ENCODE measurements at regions not wholly inside any gene's neighbourhood (a gene's known extent, or its start where the extent isn't known, plus 50 kb on each side); places are given as distances from the start of the nearest gene placed in this dataset.

DNA sequence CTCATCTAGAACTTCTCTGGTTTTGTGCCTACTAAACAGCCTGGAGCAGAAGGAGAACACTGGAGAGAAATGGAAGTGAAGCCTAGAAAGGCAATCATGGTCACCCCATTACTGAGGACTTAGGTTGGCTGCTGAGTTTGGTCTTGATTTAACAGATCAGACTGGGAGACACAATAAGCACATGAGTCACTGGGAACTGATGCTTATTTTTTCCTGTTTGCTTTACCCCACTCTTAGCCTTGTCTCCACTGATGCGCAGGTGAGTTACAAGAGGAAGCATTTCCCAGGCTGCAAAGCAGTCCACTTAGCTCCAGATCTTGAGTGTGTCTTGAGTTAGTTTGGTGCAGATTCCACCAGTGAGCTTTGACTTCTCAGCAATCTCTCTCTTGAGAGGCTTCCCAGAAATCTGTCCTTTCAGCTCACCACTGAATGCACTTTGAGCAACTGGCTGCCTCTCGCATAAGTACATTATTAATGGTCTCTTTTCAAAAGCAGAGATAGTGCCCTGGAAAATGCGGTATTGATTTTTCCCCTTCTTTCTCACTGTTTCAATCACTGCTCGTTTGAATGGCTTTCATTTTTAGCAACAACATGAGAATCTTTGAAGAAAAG, 390.2 kb upstream of the SETBP1 start:
- no peaks in the 10 kb centered on the region for H3K27me3 ChIP-seq
- no peaks in the 10 kb centered on the region for H3K4me1 ChIP-seq
- H3K4me3 ChIP-seq, result no peak overlapping the region
- H3K36me3 ChIP-seq, result no peaks in the 10 kb centered on the region
- DNase-seq, result no peak
- H3K27ac ChIP-seq, result no peak overlapping the region
- no peak overlapping the region for H3K9ac ChIP-seq (ENCODE audit: low read depth in 2 of 2, low read length in 2 of 2)
- TF ChIP-seq, protein P1, sequence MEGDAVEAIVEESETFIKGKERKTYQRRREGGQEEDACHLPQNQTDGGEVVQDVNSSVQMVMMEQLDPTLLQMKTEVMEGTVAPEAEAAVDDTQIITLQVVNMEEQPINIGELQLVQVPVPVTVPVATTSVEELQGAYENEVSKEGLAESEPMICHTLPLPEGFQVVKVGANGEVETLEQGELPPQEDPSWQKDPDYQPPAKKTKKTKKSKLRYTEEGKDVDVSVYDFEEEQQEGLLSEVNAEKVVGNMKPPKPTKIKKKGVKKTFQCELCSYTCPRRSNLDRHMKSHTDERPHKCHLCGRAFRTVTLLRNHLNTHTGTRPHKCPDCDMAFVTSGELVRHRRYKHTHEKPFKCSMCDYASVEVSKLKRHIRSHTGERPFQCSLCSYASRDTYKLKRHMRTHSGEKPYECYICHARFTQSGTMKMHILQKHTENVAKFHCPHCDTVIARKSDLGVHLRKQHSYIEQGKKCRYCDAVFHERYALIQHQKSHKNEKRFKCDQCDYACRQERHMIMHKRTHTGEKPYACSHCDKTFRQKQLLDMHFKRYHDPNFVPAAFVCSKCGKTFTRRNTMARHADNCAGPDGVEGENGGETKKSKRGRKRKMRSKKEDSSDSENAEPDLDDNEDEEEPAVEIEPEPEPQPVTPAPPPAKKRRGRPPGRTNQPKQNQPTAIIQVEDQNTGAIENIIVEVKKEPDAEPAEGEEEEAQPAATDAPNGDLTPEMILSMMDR (IDR thresholded peaks at IDR 0.05), result no peak
- intact Hi-C loops (cut with DNase I), result no loop called here
- H3K9me3 ChIP-seq, result no peaks in the 10 kb centered on the region

- H3K27me3 ChIP-seq, result no peaks in the 10 kb centered on the region
- H3K36me3 ChIP-seq, result no peaks in the 10 kb centered on the region
- no peaks in the 10 kb centered on the region for H3K9me3 ChIP-seq
- no peak overlapping the region for H3K9ac ChIP-seq (ENCODE audit: low read depth in 2 of 2, low read length in 2 of 2)
- TF ChIP-seq, protein P1 (IDR thresholded peaks at IDR 0.05), result no peak
- no peak for DNase-seq
- no peak overlapping the region for H3K4me3 ChIP-seq
- H3K4me1 ChIP-seq, result no peaks in the 10 kb centered on the region
- intact Hi-C loops (cut with DNase I), result no loop called here
- no peak overlapping the region for H3K27ac ChIP-seq
Measured at GRCh38 chr18:44298566-44298965, 382.1 kb upstream of the SETBP1 start.

GRCh38 chr18:44309185-44309584, 371.5 kb upstream of the SETBP1 start:
- Histone ChIP-seq H3K9me3 (no peaks in the 10 kb centered on the region), H3K36me3 (no peaks in the 10 kb centered on the region), H3K4me3 (no peak overlapping the region), H3K27me3 (no peaks in the 10 kb centered on the region), H3K27ac (no peak overlapping the region), H3K4me1 (no peaks in the 10 kb centered on the region), H3K9ac (ENCODE audit: low read depth in 2 of 2, low read length in 2 of 2) (no peak overlapping the region)
- DNase-seq, result no peak
- intact Hi-C loops (cut with DNase I), result no loop called here
- TF ChIP-seq, protein P1 (IDR thresholded peaks at IDR 0.05), result no peak

GRCh38 chr18:44320619-44321460, 359.8 kb upstream of the SETBP1 start:
- no peaks in the 10 kb centered on the region for H3K36me3 ChIP-seq
- H3K4me3 ChIP-seq, result no peak overlapping the region
- DNase-seq, result no peak
- no peak overlapping the region for H3K27ac ChIP-seq
- H3K4me1 ChIP-seq, result no peaks in the 10 kb centered on the region
- no peak overlapping the region for H3K9ac ChIP-seq (ENCODE audit: low read depth in 2 of 2, low read length in 2 of 2)
- intact Hi-C loops (cut with DNase I), result loop anchor here (10.0 kb wide), 1 partner anchor 186 kb away; no protein-coding TSS in a partner anchor
- TF ChIP-seq, protein P1 (IDR thresholded peaks at IDR 0.05), result no peak
- no peaks in the 10 kb centered on the region for H3K27me3 ChIP-seq
- no peaks in the 10 kb centered on the region for H3K9me3 ChIP-seq

- Histone ChIP-seq H3K36me3 (no peaks in the 10 kb centered on the region), H3K27ac (no peak overlapping the region), H3K9me3 (no peaks in the 10 kb centered on the region), H3K4me1 (no peaks in the 10 kb centered on the region), H3K4me3 (no peak overlapping the region), H3K27me3 (no peaks in the 10 kb centered on the region), H3K9ac (ENCODE audit: low read depth in 2 of 2, low read length in 2 of 2) (no peak overlapping the region)
- intact Hi-C loops (cut with DNase I), result loop anchor here (10.0 kb wide), 1 partner anchor 187 kb away; no protein-coding TSS in a partner anchor
- no peak for DNase-seq
- TF ChIP-seq, protein P1 (IDR thresholded peaks at IDR 0.05), result no peak
Measured at GRCh38 chr18:44321868-44322590, 358.7 kb upstream of the SETBP1 start.
